H9 (cell line): ENCODE measurements at regions not wholly inside any gene's neighbourhood (a gene's known extent, or its start where the extent isn't known, plus 50 kb on each side); places are given as distances from the start of the nearest gene placed in this dataset.

Experiments
- DNase-seq: peaks from one replicate; pipeline ENCODE4 v3.0.0-alpha.2; 2017
- H2AFZ ChIP-seq: one replicate; pipeline ENCODE4 v1.6.1; 2013; ENCODE audit warnings: mild to moderate bottlenecking, low read length, control low read depth, moderate library complexity
- H2AK5ac ChIP-seq: 2 replicates; pipeline ENCODE4 v1.6.1; 2013; ENCODE audit warnings: low read length, control low read depth, mixed read lengths; ENCODE audit not compliant: insufficient read length
- H2BK120ac ChIP-seq: one replicate; pipeline ENCODE4 v1.6.1; 2013; ENCODE audit warnings: low read depth, mild to moderate bottlenecking, low read length, control low read depth, inconsistent platforms; ENCODE audit not compliant: poor library complexity, severe bottlenecking
- H2BK12ac ChIP-seq: 2 replicates; pipeline ENCODE4 v1.6.1; 2013; ENCODE audit warnings: low read length, control low read depth, mixed read lengths, low read depth; ENCODE audit not compliant: insufficient read length
- H2BK15ac ChIP-seq: 2 replicates; pipeline ENCODE4 v1.6.1; 2013; ENCODE audit warnings: low read depth, low read length, control low read depth
- H2BK20ac ChIP-seq: one replicate; pipeline ENCODE4 v1.6.1; 2013; ENCODE audit warnings: low read depth, mild to moderate bottlenecking, low read length, control low read depth, inconsistent platforms; ENCODE audit not compliant: poor library complexity, severe bottlenecking
- H2BK5ac ChIP-seq: 2 replicates; pipeline ENCODE4 v1.6.1; 2013; ENCODE audit warnings: low read length, control low read depth, mixed read lengths; ENCODE audit not compliant: insufficient read length
- H3K14ac ChIP-seq: 2 replicates; pipeline ENCODE4 v1.6.1; 2013; ENCODE audit warnings: low read length, control low read depth; ENCODE audit not compliant: insufficient read depth
- H3K18ac ChIP-seq: 2 replicates; pipeline ENCODE4 v1.6.1; 2013; ENCODE audit warnings: low read depth, mild to moderate bottlenecking, mixed read lengths, low read length, control low read depth; ENCODE audit not compliant: insufficient read length
- H3K23ac ChIP-seq: 2 replicates; pipeline ENCODE4 v1.6.1; 2013; ENCODE audit warnings: low read length, control low read depth, mixed read lengths, low read depth; ENCODE audit not compliant: insufficient read length
- H3K23me2 ChIP-seq: 2 replicates; pipeline ENCODE4 v1.6.1; 2013; ENCODE audit warnings: low read depth, mild to moderate bottlenecking, mixed read lengths, low read length, control low read depth; ENCODE audit not compliant: insufficient read length, poor library complexity, severe bottlenecking
- H3K27ac ChIP-seq: 2 replicates; pipeline ENCODE4 v1.5.1; 2013; ENCODE audit warnings: low read length, control low read depth, mixed read lengths, low read depth; ENCODE audit not compliant: insufficient read length
- H3K27me3 ChIP-seq: 2 replicates; pipeline ENCODE4 v1.6.1; 2013; ENCODE audit warnings: low read length, control low read depth, inconsistent platforms; ENCODE audit not compliant: insufficient read depth
- H3K4ac ChIP-seq: 2 replicates; pipeline ENCODE4 v1.6.1; 2013; ENCODE audit warnings: low read depth, mild to moderate bottlenecking, control low read depth, inconsistent platforms, low read length, moderate library complexity
- H3K4me1 ChIP-seq: 2 replicates; pipeline ENCODE4 v1.6.1; 2013; ENCODE audit warnings: low read length, control low read depth, inconsistent platforms; ENCODE audit not compliant: insufficient read depth
- H3K4me2 ChIP-seq: 2 replicates; pipeline ENCODE4 v1.6.1; 2013; ENCODE audit warnings: low read length, control low read depth, mixed read lengths; ENCODE audit not compliant: insufficient read length, insufficient read depth
- H3K56ac ChIP-seq: 2 replicates; pipeline ENCODE4 v1.6.1; 2013; ENCODE audit warnings: low read depth, mild to moderate bottlenecking, mixed read lengths, low read length, control low read depth; ENCODE audit not compliant: insufficient read length
- H3K79me1 ChIP-seq: 2 replicates; pipeline ENCODE4 v1.6.1; 2013; ENCODE audit warnings: low read depth, mild to moderate bottlenecking, moderate library complexity, low read length, control low read depth, inconsistent platforms; ENCODE audit not compliant: insufficient read depth, poor library complexity, severe bottlenecking
- H3K79me2 ChIP-seq: 2 replicates; pipeline ENCODE4 v1.6.1; 2013; ENCODE audit warnings: low read length, control low read depth, inconsistent platforms; ENCODE audit not compliant: insufficient read depth
- H3K9ac ChIP-seq: 2 replicates; pipeline ENCODE4 v1.6.1; 2013; ENCODE audit warnings: low read length, control low read depth, mixed read lengths; ENCODE audit not compliant: insufficient read length; ENCODE audit errors: extremely low read depth
- H3K9me3 ChIP-seq: one replicate; pipeline ENCODE4 v1.6.1; 2013; ENCODE audit warnings: low read depth, low read length, inconsistent platforms; ENCODE audit not compliant: control insufficient read depth
- H3T11ph ChIP-seq: one replicate; pipeline ENCODE4 v1.6.1; 2013; ENCODE audit warnings: mild to moderate bottlenecking, low read length, control low read depth, inconsistent platforms
- H4K20me1 ChIP-seq: one replicate; pipeline ENCODE4 v1.6.1; 2013; ENCODE audit not compliant: control insufficient read depth, insufficient read length, insufficient read depth
- H4K5ac ChIP-seq: 2 replicates; pipeline ENCODE4 v1.6.1; 2013; ENCODE audit warnings: low read depth, mild to moderate bottlenecking, mixed read lengths, low read length, control low read depth; ENCODE audit not compliant: insufficient read length
- H4K8ac ChIP-seq: replicated peaks from 2 replicates; pipeline ENCODE4 v1.6.1; 2013; ENCODE audit warnings: low read length, control low read depth, mixed read lengths, low read depth; ENCODE audit not compliant: insufficient read length
- H4K91ac ChIP-seq: 2 replicates; pipeline ENCODE4 v1.6.1; 2013; ENCODE audit warnings: low read depth, mild to moderate bottlenecking, moderate library complexity, mixed read lengths, low read length, control low read depth; ENCODE audit not compliant: insufficient read length
- H3K27ac Mint-ChIP-seq, 3 experiments: 2 replicates in 2 of 3; 3 replicates in 1 of 3; pipeline ENCODE4 v1.8.0; 2020 to 2021; ENCODE audit warnings: mixed read lengths in 3 of 3, mild to moderate bottlenecking in 1 of 3, moderate library complexity in 1 of 3
- H3K27me3 Mint-ChIP-seq: 2 replicates; pipeline ENCODE4 v1.8.0; 2021; ENCODE audit warnings: low read depth, mild to moderate bottlenecking, moderate library complexity, mixed read lengths
- H3K36me3 Mint-ChIP-seq, 3 experiments: 2 replicates in 2 of 3; 3 replicates in 1 of 3; pipeline ENCODE4 v1.8.0; 2020 to 2021; ENCODE audit warnings: low read depth in 3 of 3, mixed read lengths in 3 of 3; ENCODE audit not compliant: insufficient read depth in 1 of 3
- H3K4me1 Mint-ChIP-seq, 2 experiments: 2 replicates each; pipeline ENCODE4 v1.8.0; 2020; ENCODE audit warnings: mixed read lengths in 2 of 2
- H3K4me3 Mint-ChIP-seq, 2 experiments: 2 replicates in 1 of 2; 3 replicates in 1 of 2; pipeline ENCODE4 v1.8.0; 2020 to 2021; ENCODE audit warnings: mild to moderate bottlenecking in 2 of 2, mixed read lengths in 2 of 2, moderate library complexity in 1 of 2
- H3K9me3 Mint-ChIP-seq, 2 experiments: 2 replicates in 1 of 2; 3 replicates in 1 of 2; pipeline ENCODE4 v1.8.0; 2020; ENCODE audit warnings: mild to moderate bottlenecking in 2 of 2, mixed read lengths in 2 of 2, moderate library complexity in 1 of 2
- CTCF ChIP-seq: fragments of 200-600 bp; sonication (generic); conservative IDR thresholded peaks from 3 replicates; pipeline ENCODE4 v1.8.0; 2021; ENCODE audit warnings: antibody characterized with exemption, mild to moderate bottlenecking
- WGBS: extraction: QIAGEN DNeasy Blood & Tissue Kit; methylation state at CpG from one replicate; pipeline ENCODE4 v1.1.7; 2013; ENCODE audit warnings: missing lambda C conversion rate, low lambda C conversion rate, mixed read lengths; ENCODE audit not compliant: insufficient read length; ENCODE audit errors: extremely low coverage; 5-methylcytosine and 5-hydroxymethylcytosine counted together

GRCh38 chr1:187275985-187276575 lies 447.3 kb downstream of the PLA2G4A start:
- no CpG with 5 or more reads among the region's 4 CpGs for WGBS
- H4K5ac ChIP-seq: no peak overlapping the region
- Mint-ChIP-seq H3K9me3 (no peaks in the 10 kb centered on the region; a peak in 2 of 5 replicates), H3K27ac (no peak overlapping the region), H3K4me1 (0 out of 4 replicates have a peak, but pooled peaks cover 0 to 2% of the 10 kb centered on the region in 2 experiments), H3K27me3 (no peaks in the 10 kb centered on the region; the same call in 1 of the 2 replicates), H3K4me3 (no peak overlapping the region), H3K36me3 (no peaks in the 10 kb centered on the region)
- no peak overlapping the region for H2AK5ac ChIP-seq
- H2AFZ ChIP-seq: no peak overlapping the region
- no peak for DNase-seq
- no peak overlapping the region for H3K4ac ChIP-seq
- H3K9ac ChIP-seq: no peak overlapping the region
- no peaks in the 10 kb centered on the region for H3K23me2 ChIP-seq
- H3K79me1 ChIP-seq: no peaks in the 10 kb centered on the region
- H3K4me2 ChIP-seq: no peak overlapping the region
- no peak overlapping the region for H4K8ac ChIP-seq
- H3K14ac ChIP-seq: no peak overlapping the region
- no peak overlapping the region for H2BK120ac ChIP-seq
- H3K56ac ChIP-seq: no peak overlapping the region
- no peak overlapping the region for H2BK15ac ChIP-seq
- no peak overlapping the region for H3K23ac ChIP-seq
- H3K27ac ChIP-seq: no peak overlapping the region
- no peak for TF ChIP-seq CTCF
- H2BK12ac ChIP-seq: no peak overlapping the region
- H3K18ac ChIP-seq: no peak overlapping the region
- no peaks in the 10 kb centered on the region for H3K79me2 ChIP-seq
- no peak overlapping the region for H3T11ph ChIP-seq
- no peaks in the 10 kb centered on the region for H3K4me1 ChIP-seq
- no peaks in the 10 kb centered on the region for H3K9me3 ChIP-seq
- no peak overlapping the region for H2BK5ac ChIP-seq
- no peak overlapping the region for H4K91ac ChIP-seq
- no peak overlapping the region for H2BK20ac ChIP-seq
- H4K20me1 ChIP-seq: no peaks in the 10 kb centered on the region
- H3K27me3 ChIP-seq: no peaks in the 10 kb centered on the region
